CD14-positive monocyte (primary cell): ENCODE measurements at regions not wholly inside any gene's neighbourhood (a gene's known extent, or its start where the extent isn't known, plus 50 kb on each side); places are given as distances from the start of the nearest gene placed in this dataset.

Experiments
- DNase-seq, 3 donors: peaks; one replicate each; pipeline ENCODE4 v3.0.0-alpha.2; 2011 to 2022
- H2AFZ ChIP-seq: 2 replicates; pipeline ENCODE4 v1.6.0; 2012; ENCODE audit warnings: mild to moderate bottlenecking, low read depth, low read length, inconsistent platforms; ENCODE audit not compliant: insufficient read depth, poor library complexity, severe bottlenecking
- H3K27ac ChIP-seq, 2 donors: 1 replicate in 1 of 2; 2 replicates in 1 of 2; pipeline ENCODE4 v1.5.1; 2012 to 2013; ENCODE audit warnings: low read length in 2 of 2, control low read depth in 1 of 2, inconsistent platforms in 1 of 2, low read depth in 1 of 2, mild to moderate bottlenecking in 1 of 2
- H3K27me3 ChIP-seq, 2 donors: one replicate each; pipeline versions ENCODE4 v1.6.0 to v1.6.1; 2011 to 2013; ENCODE audit warnings: low read length in 2 of 2; ENCODE audit not compliant: control insufficient read depth in 2 of 2, insufficient read depth in 2 of 2
- H3K36me3 ChIP-seq, 2 donors: replicated peaks in 1 of 2; 1 replicate in 1 of 2; 2 replicates in 1 of 2; pipeline versions ENCODE4 v1.5.1 to v1.6.1; 2012 to 2013; ENCODE audit warnings: low read length in 2 of 2, control low read depth in 1 of 2, inconsistent platforms in 1 of 2, mild to moderate bottlenecking in 1 of 2; ENCODE audit not compliant: insufficient read depth in 2 of 2, control insufficient read depth in 1 of 2
- H3K4me1 ChIP-seq, 2 donors: 1 replicate in 1 of 2; 2 replicates in 1 of 2; pipeline versions ENCODE4 v1.5.1 to v1.6.1; 2012 to 2013; ENCODE audit warnings: low read length in 2 of 2, control low read depth in 1 of 2, inconsistent platforms in 1 of 2, mild to moderate bottlenecking in 1 of 2, moderate library complexity in 1 of 2; ENCODE audit not compliant: insufficient read depth in 2 of 2, control insufficient read depth in 1 of 2
- H3K4me2 ChIP-seq: replicated peaks from 2 replicates; pipeline ENCODE3; 2012; ENCODE audit warnings: low read length, moderate library complexity, mild to moderate bottlenecking; ENCODE audit not compliant: poor library complexity, severe bottlenecking; ENCODE audit errors: extremely low read depth
- H3K4me3 ChIP-seq, 3 experiments: fragments of 200-600 bp in 1 of 3; sonication (generic) in 1 of 3; replicated peaks in 1 of 3; 1 replicate in 2 of 3; 2 replicates in 1 of 3; pipeline ENCODE4 v1.5.1; 2011 to 2013; ENCODE audit warnings: low read length in 3 of 3, mild to moderate bottlenecking in 3 of 3, control low read depth in 2 of 3, low read depth in 2 of 3, inconsistent platforms in 1 of 3, moderate library complexity in 1 of 3
- H3K79me2 ChIP-seq: 2 replicates; pipeline ENCODE4 v1.6.0; 2012; ENCODE audit warnings: mild to moderate bottlenecking, control low read depth, inconsistent platforms, low read length, moderate library complexity; ENCODE audit not compliant: insufficient read depth
- H3K9ac ChIP-seq: 2 replicates; pipeline ENCODE4 v1.6.0; 2017; ENCODE audit warnings: low read length, mild to moderate bottlenecking; ENCODE audit not compliant: insufficient read depth, poor library complexity, severe bottlenecking
- H3K9me3 ChIP-seq, 2 donors: replicated peaks in 1 of 2; 1 replicate in 1 of 2; 2 replicates in 1 of 2; pipeline versions ENCODE4 v1.5.1 to v1.6.1; 2012 to 2013; ENCODE audit warnings: low read length in 2 of 2, control low read depth in 1 of 2; ENCODE audit not compliant: control insufficient read depth in 1 of 2, insufficient read depth in 1 of 2
- H4K20me1 ChIP-seq: 2 replicates; pipeline ENCODE4 v1.6.0; 2012; ENCODE audit warnings: mild to moderate bottlenecking, low read length, control low read depth, moderate library complexity; ENCODE audit not compliant: insufficient read depth
- H3K27ac Mint-ChIP-seq, 7 donors: one replicate each; pipeline ENCODE4 v1.8.0; 2020; ENCODE audit warnings: mild to moderate bottlenecking in 7 of 7, mixed read lengths in 7 of 7, moderate library complexity in 6 of 7, inconsistent platforms in 2 of 7
- H3K27me3 Mint-ChIP-seq, 3 donors: one replicate each; pipeline ENCODE4 v1.8.0; 2021 to 2022; ENCODE audit warnings: low read depth in 3 of 3, mild to moderate bottlenecking in 3 of 3, mixed read lengths in 3 of 3, moderate library complexity in 3 of 3, inconsistent platforms in 1 of 3
- H3K36me3 Mint-ChIP-seq, 2 donors: one replicate each; pipeline ENCODE4 v1.8.0; 2020; ENCODE audit warnings: mixed read lengths in 2 of 2, inconsistent platforms in 1 of 2, mild to moderate bottlenecking in 1 of 2
- H3K4me1 Mint-ChIP-seq: one replicate; pipeline ENCODE4 v1.8.0; 2020; ENCODE audit warnings: mild to moderate bottlenecking, mixed read lengths
- H3K4me3 Mint-ChIP-seq, 2 donors: one replicate each; pipeline ENCODE4 v1.8.0; 2020; ENCODE audit warnings: mild to moderate bottlenecking in 2 of 2, mixed read lengths in 2 of 2, moderate library complexity in 1 of 2
- H3K9me3 Mint-ChIP-seq, 7 donors: one replicate each; pipeline ENCODE4 v1.8.0; 2020 to 2022; ENCODE audit warnings: mixed read lengths in 7 of 7, mild to moderate bottlenecking in 6 of 7, moderate library complexity in 6 of 7, inconsistent platforms in 2 of 7
- WGBS: methylation state at CpG from one replicate; pipeline ENCODE4 v1.1.5; 2013; ENCODE audit warnings: missing lambda C conversion rate; ENCODE audit not compliant: insufficient coverage; 5-methylcytosine and 5-hydroxymethylcytosine counted together
- intact Hi-C, 2 donors: fragments of 100-400 bp; cut with micrococcal nuclease; formaldehyde crosslinking; loops; one replicate each; pipeline versions ENCODE4 v1.15.0 to v1.15.1; 2023
- TF ChIP-seq, protein P1 (sequence below): fragments of 200-600 bp; IDR thresholded peaks from one replicate; pipeline ENCODE4 v1.8.0; 2022; ENCODE audit warnings: antibody characterized with exemption, mild to moderate bottlenecking

- Mint-ChIP-seq H3K27ac (no peak overlapping the region), H3K36me3 (no peaks in the 10 kb centered on the region)
These were observed 379.5 kb upstream of the FGF13 start for GRCh38 chrX:139091066-139091465.

GRCh38 chrX:139086246-139086645 is 374.7 kb upstream of the FGF13 start:
- Histone ChIP-seq H3K9me3 (no peaks in the 10 kb centered on the region), H4K20me1 (no peaks in the 10 kb centered on the region), H3K4me2 (no peak overlapping the region), H3K4me1 (peaks cover 12% of the 10 kb centered on the region in 2 donors), H3K27me3 (no peaks in the 10 kb centered on the region), H2AFZ (no peak overlapping the region), H3K27ac (peak overlapping the region in 1 of 2 donors; percentile 38), H3K79me2 (no peaks in the 10 kb centered on the region), H3K4me3 (no peak overlapping the region), H3K9ac (no peak overlapping the region), H3K36me3 (no peaks in the 10 kb centered on the region)
- TF ChIP-seq, protein P1, sequence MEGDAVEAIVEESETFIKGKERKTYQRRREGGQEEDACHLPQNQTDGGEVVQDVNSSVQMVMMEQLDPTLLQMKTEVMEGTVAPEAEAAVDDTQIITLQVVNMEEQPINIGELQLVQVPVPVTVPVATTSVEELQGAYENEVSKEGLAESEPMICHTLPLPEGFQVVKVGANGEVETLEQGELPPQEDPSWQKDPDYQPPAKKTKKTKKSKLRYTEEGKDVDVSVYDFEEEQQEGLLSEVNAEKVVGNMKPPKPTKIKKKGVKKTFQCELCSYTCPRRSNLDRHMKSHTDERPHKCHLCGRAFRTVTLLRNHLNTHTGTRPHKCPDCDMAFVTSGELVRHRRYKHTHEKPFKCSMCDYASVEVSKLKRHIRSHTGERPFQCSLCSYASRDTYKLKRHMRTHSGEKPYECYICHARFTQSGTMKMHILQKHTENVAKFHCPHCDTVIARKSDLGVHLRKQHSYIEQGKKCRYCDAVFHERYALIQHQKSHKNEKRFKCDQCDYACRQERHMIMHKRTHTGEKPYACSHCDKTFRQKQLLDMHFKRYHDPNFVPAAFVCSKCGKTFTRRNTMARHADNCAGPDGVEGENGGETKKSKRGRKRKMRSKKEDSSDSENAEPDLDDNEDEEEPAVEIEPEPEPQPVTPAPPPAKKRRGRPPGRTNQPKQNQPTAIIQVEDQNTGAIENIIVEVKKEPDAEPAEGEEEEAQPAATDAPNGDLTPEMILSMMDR: no peak
- peaks cover 11% of the 10 kb centered on the region for H3K4me1 Mint-ChIP-seq
- intact Hi-C loops: no loop called here
- WGBS: no CpG with 5 or more reads among the region's 2 CpGs
- H3K4me3 Mint-ChIP-seq: no peak overlapping the region
- peak overlapping the region in 5 of 7 donors; percentile 37 to 85 (median 79) for H3K27ac Mint-ChIP-seq
- H3K9me3 Mint-ChIP-seq: no peaks in the 10 kb centered on the region
- no peaks in the 10 kb centered on the region for H3K36me3 Mint-ChIP-seq
- peak; percentile 15 to 66 (median 43) for DNase-seq
- H3K27me3 Mint-ChIP-seq: peaks cover 0 to 1% (median 0%) of the 10 kb centered on the region in 3 donors

More at GRCh38 chrX:139091066-139091465, 379.5 kb upstream of the FGF13 start:
- intact Hi-C loops: no loop called here
- Histone ChIP-seq H3K27ac (no peak overlapping the region), H3K9ac (no peak overlapping the region), H3K79me2 (no peaks in the 10 kb centered on the region), H3K9me3 (no peaks in the 10 kb centered on the region), H3K27me3 (no peaks in the 10 kb centered on the region), H3K36me3 (no peaks in the 10 kb centered on the region), H3K4me2 (no peak overlapping the region), H3K4me1 (peaks cover 2% of the 10 kb centered on the region in 2 donors), H4K20me1 (no peaks in the 10 kb centered on the region), H2AFZ (no peak overlapping the region), H3K4me3 (no peak overlapping the region)
- Mint-ChIP-seq H3K4me3 (no peak overlapping the region), H3K9me3 (no peaks in the 10 kb centered on the region), H3K27me3 (peaks cover 0 to 9% (median 1%) of the 10 kb centered on the region in 3 donors), H3K4me1 (peaks cover 5% of the 10 kb centered on the region)
- TF ChIP-seq, protein P1: no peak
- DNase-seq: no peak
